KMS-11 (cell line): ENCODE measurements at regions not wholly inside any gene's neighbourhood (a gene's known extent, or its start where the extent isn't known, plus 50 kb on each side); places are given as distances from the start of the nearest gene placed in this dataset.
A peak's percentile ranks its signal among the peaks of the same experiment; 100 is the strongest.

ENCODE experiments used
- H2AFZ ChIP-seq: fragments of 200-600 bp; sonication (generic); 2 replicates; pipeline ENCODE4 v1.6.1; 2016; ENCODE audit warnings: antibody characterized with exemption, mixed run types, low read depth
- H3K27ac ChIP-seq: fragments of 200-600 bp; sonication (generic); 2 replicates; pipeline ENCODE4 v1.6.1; 2016; ENCODE audit warnings: mild to moderate bottlenecking, mixed run types
- H3K27me3 ChIP-seq: fragments of 200-600 bp; sonication (generic); 2 replicates; pipeline ENCODE4 v1.6.1; 2017; ENCODE audit warnings: mild to moderate bottlenecking, low read depth, mixed run types, moderate library complexity; ENCODE audit not compliant: insufficient read depth
- H3K36me3 ChIP-seq: fragments of 200-600 bp; sonication (generic); 2 replicates; pipeline ENCODE4 v1.6.1; 2017; ENCODE audit warnings: mild to moderate bottlenecking, mixed run types; ENCODE audit not compliant: insufficient read depth
- H3K4me1 ChIP-seq: fragments of 200-600 bp; sonication (generic); 2 replicates; pipeline ENCODE4 v1.6.1; 2016; ENCODE audit warnings: mild to moderate bottlenecking, low read depth, mixed run types; ENCODE audit not compliant: poor library complexity, severe bottlenecking
- H3K4me2 ChIP-seq: fragments of 200-600 bp; sonication (generic); 2 replicates; pipeline ENCODE4 v1.7.0; 2016; ENCODE audit warnings: mild to moderate bottlenecking, mixed run types
- H3K4me3 ChIP-seq: fragments of 200-600 bp; sonication (generic); IDR thresholded peaks from 2 replicates; pipeline ENCODE4 v1.6.1; 2017; ENCODE audit warnings: low read depth, low read length, mixed read lengths; ENCODE audit not compliant: insufficient read depth
- H3K79me2 ChIP-seq: fragments of 200-600 bp; sonication (generic); 2 replicates; pipeline ENCODE4 v1.6.1; 2016; ENCODE audit warnings: low read depth, mixed run types; ENCODE audit not compliant: insufficient read depth
- H3K9ac ChIP-seq: fragments of 200-600 bp; sonication (generic); 2 replicates; pipeline ENCODE4 v1.6.1; 2016; ENCODE audit warnings: mild to moderate bottlenecking, mixed run types
- H4K20me1 ChIP-seq: fragments of 200-600 bp; sonication (generic); 2 replicates; pipeline ENCODE4 v1.6.1; 2016; ENCODE audit warnings: mild to moderate bottlenecking, mixed run types; ENCODE audit not compliant: insufficient read depth
- CTCF ChIP-seq: fragments of 200-600 bp; sonication (generic); conservative IDR thresholded peaks from 2 replicates; pipeline ENCODE4 v1.6.1; 2017; ENCODE audit warnings: low read depth, mild to moderate bottlenecking, antibody characterized with exemption, low read length, moderate library complexity, mixed read lengths

- H2AFZ ChIP-seq, result no peak overlapping the region
- H3K9ac ChIP-seq, result no peak overlapping the region
- no peaks in the 10 kb centered on the region for H3K4me1 ChIP-seq
- no peaks in the 10 kb centered on the region for H3K36me3 ChIP-seq
- no peak overlapping the region for H3K4me3 ChIP-seq
- H3K4me2 ChIP-seq, result no peak overlapping the region
- no peak for TF ChIP-seq CTCF
- no peak overlapping the region for H3K27ac ChIP-seq
- no peaks in the 10 kb centered on the region for H3K27me3 ChIP-seq
- H4K20me1 ChIP-seq, result no peaks in the 10 kb centered on the region
- H3K79me2 ChIP-seq, result no peaks in the 10 kb centered on the region
Measured at GRCh38 chr9:28056466-28056865, 483.2 kb upstream of the C9orf72 start.

- no peak overlapping the region for H3K4me3 ChIP-seq
- H3K36me3 ChIP-seq, result no peaks in the 10 kb centered on the region
- TF ChIP-seq CTCF, result no peak
Measured at GRCh38 chr9:28059192-28059591, 485.9 kb upstream of the C9orf72 start.

GRCh38 chr9:28064241-28064815 lies 491.0 kb upstream of the C9orf72 start:
- Histone ChIP-seq H4K20me1 (no peaks in the 10 kb centered on the region), H3K27me3 (no peaks in the 10 kb centered on the region), H3K9ac (no peak overlapping the region), H3K27ac (no peak overlapping the region), H3K36me3 (no peaks in the 10 kb centered on the region), H3K4me3 (no peak overlapping the region), H2AFZ (no peak overlapping the region), H3K4me2 (no peak overlapping the region), H3K4me1 (no peaks in the 10 kb centered on the region), H3K79me2 (no peaks in the 10 kb centered on the region)
- no peak for TF ChIP-seq CTCF

More at GRCh38 chr9:28059192-28059591, 485.9 kb upstream of the C9orf72 start:
- Histone ChIP-seq H3K27ac (no peak overlapping the region), H3K4me2 (no peak overlapping the region), H2AFZ (no peak overlapping the region), H3K9ac (no peak overlapping the region), H3K27me3 (no peaks in the 10 kb centered on the region), H3K4me1 (no peaks in the 10 kb centered on the region), H4K20me1 (no peaks in the 10 kb centered on the region), H3K79me2 (no peaks in the 10 kb centered on the region)

GRCh38 chr9:28073270-28073669 lies 500.0 kb upstream of the C9orf72 start:
- no peaks in the 10 kb centered on the region for H3K79me2 ChIP-seq
- H3K4me1 ChIP-seq, result no peaks in the 10 kb centered on the region
- no peak overlapping the region for H3K9ac ChIP-seq
- H4K20me1 ChIP-seq, result no peaks in the 10 kb centered on the region
- H3K4me2 ChIP-seq, result no peak overlapping the region
- no peak overlapping the region for H3K27ac ChIP-seq
- H3K36me3 ChIP-seq, result no peaks in the 10 kb centered on the region
- H3K27me3 ChIP-seq, result no peaks in the 10 kb centered on the region
- no peak overlapping the region for H3K4me3 ChIP-seq
- peak; percentile 73 for TF ChIP-seq CTCF
- H2AFZ ChIP-seq, result no peak overlapping the region
